VCaP (cell line): ENCODE measurements at regions not wholly inside any gene's neighbourhood (a gene's known extent, or its start where the extent isn't known, plus 50 kb on each side); places are given as distances from the start of the nearest gene placed in this dataset.

Source experiments
- H3K27ac ChIP-seq: fragments of 450-650 bp; 2 replicates; pipeline ENCODE4 v1.5.1; 2017
- CTCF ChIP-seq: fragments of 450-650 bp; conservative IDR thresholded peaks from 2 replicates; pipeline ENCODE4 v1.5.1; 2017; ENCODE audit warnings: mild to moderate bottlenecking, moderate library complexity

DNA sequence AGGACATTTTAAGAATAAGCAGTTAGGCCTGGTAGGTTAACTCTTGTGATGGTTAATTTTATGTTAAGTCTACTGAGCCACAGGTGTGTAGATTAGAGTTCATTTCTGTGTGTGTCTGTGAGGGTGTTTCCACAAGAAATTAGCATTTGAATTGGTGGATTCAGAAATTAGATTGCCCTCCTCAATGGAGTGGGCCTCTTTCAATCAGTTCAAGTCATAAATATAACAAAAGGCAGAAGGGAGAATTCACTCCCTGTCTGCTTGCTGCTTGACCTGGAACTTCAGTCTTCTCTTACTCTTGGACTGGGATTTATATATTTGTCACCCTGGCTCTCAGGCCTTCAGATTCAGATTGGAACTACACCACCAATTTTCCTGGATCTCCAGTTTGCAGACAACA lies 55.3 kb upstream of the POM121L12 start:
- TF ChIP-seq CTCF, result no peak

GRCh38 chr7:52973126-52973525 lies 62.3 kb upstream of the POM121L12 start:
- H3K27ac ChIP-seq, result no peak overlapping the region
- TF ChIP-seq CTCF, result no peak

More for the DNA sequence above, 55.3 kb upstream of the POM121L12 start:
- no peak overlapping the region for H3K27ac ChIP-seq

DNA sequence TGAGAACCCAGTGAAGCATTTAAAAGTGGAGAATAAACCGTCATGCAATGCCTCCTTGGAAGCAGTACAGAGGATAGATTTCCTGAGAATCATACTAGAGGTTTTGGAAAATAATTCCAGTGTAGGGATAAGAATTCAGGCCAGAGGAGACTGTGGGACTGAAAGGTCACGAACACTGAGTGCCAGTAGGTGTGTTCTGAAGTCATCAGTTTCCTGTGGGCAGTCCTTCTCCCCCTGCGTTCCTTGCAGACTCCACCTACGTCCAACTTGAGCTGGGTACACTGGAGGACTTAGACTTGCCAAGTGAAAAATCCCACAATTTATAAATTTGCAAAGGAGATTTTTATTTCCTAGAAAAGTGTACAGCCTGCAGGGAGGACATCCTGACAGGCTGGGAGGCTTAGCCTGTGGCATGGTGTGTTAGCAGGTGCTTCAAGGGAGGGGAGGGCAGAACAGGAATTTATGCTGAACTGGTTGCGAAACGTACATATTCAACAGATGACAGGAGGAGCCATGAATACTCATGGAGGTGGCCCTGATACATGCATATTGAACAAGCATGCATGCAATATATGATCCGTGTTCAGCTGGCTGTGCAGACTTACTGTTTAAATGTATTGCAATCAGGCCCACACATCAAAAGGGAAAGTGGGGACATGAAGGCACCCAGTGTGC lies 72.9 kb upstream of the POM121L12 start:
- H3K27ac ChIP-seq, result no peak overlapping the region
- TF ChIP-seq CTCF, result no peak

- TF ChIP-seq CTCF, result no peak
- H3K27ac ChIP-seq, result no peak overlapping the region
These were observed 74.3 kb upstream of the POM121L12 start for GRCh38 chr7:52961084-52961483.

DNA sequence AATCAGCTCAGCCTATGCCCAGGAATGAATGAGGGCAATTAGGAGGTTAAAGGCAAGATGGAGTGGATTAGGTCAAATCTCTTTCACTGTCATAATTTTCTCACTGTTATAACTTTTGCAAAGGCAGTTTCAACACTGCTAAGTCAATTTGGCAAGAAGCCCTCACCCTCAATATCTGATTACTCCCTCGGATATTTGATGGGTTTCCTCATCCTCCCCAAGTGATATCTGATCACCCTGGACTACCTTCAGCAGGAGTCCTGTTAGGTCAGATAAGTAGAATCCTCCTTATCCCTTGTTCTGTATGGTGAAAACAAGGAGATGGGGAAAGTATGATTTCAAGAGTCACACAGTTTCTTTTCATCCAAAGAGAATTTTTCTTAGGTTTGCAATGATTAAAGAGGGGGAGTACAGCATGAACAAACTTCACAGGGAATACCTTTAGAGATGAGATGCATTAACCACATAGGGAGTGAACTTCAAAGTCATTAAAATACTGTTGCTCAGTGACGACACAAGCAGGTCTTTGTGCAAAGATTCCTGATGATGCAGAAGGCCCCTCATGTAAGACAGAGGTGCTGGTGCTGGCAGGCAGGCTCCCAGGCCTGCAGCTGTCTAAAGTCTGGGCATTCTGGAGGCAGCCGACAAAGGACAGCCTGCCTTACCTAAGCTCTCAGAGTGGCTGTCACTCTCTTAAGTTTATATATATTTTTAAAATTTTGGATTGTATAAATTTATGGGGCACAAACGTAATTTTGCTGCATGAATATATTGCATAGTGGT lies 75.4 kb upstream of the POM121L12 start:
- H3K27ac ChIP-seq, result no peak overlapping the region
- TF ChIP-seq CTCF, result no peak

DNA sequence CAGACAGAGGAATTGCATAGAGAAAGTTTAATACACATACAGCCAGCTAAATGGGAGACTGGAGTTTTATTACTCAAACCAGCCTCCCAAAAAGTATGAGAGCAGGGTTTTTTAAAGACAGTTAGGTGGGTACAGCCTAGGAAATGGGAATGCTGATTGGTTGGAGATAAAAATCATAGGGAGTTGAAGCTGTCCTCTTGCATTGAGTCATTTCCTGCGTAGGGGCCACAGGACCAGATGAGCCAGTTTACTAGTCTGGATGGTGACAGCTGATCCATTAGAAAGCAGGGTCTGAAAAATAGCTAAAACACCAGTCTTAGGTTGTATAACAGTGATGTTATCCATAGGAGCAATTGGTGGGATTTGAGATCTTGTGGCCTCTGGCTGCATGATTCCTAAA lies 76.1 kb upstream of the POM121L12 start:
- no peak for TF ChIP-seq CTCF
- H3K27ac ChIP-seq, result no peak overlapping the region

- no peak for TF ChIP-seq CTCF
- no peak overlapping the region for H3K27ac ChIP-seq
These were observed 76.8 kb upstream of the POM121L12 start for GRCh38 chr7:52958621-52959140.
